BLaER1 treated with 17β-estradiol and CSF1 and Interleukin-3, amounts not matched to agents 10 nM and 100 nM (cell line): ENCODE measurements at regions not wholly inside any gene's neighbourhood (a gene's known extent, or its start where the extent isn't known, plus 50 kb on each side); places are given as distances from the start of the nearest gene placed in this dataset.

ENCODE experiments used
- H3K27ac ChIP-seq, 11 experiments: shearing (Covaris generic); formaldehyde crosslinking; 2 replicates each; pipeline ENCODE4 v1.8.1; 2022
- H3K27me3 ChIP-seq, 11 experiments: shearing (Covaris generic); formaldehyde crosslinking; 2 replicates each; pipeline ENCODE4 v1.8.1; 2022
- H3K36me3 ChIP-seq, 11 experiments: shearing (Covaris generic); formaldehyde crosslinking; 2 replicates each; pipeline ENCODE4 v1.8.1; 2022
- H3K4me1 ChIP-seq, 10 experiments: shearing (Covaris generic); formaldehyde crosslinking; 2 replicates each; pipeline ENCODE4 v1.8.1; 2022
- H3K4me2 ChIP-seq, 11 experiments: shearing (Covaris generic); formaldehyde crosslinking; 2 replicates each; pipeline ENCODE4 v1.8.1; 2022
- H3K4me3 ChIP-seq, 10 experiments: shearing (Covaris generic); formaldehyde crosslinking; 2 replicates each; pipeline ENCODE4 v1.8.1; 2022
- H3K9ac ChIP-seq, 11 experiments: shearing (Covaris generic); formaldehyde crosslinking; 2 replicates each; pipeline ENCODE4 v1.8.1; 2022
- H3K9me3 ChIP-seq, 11 experiments: shearing (Covaris generic); formaldehyde crosslinking; replicated peaks in 1 of 11; 2 replicates each; pipeline ENCODE4 v1.8.1; 2022
- H4K20me1 ChIP-seq, 11 experiments: shearing (Covaris generic); formaldehyde crosslinking; 2 replicates each; pipeline ENCODE4 v1.8.1; 2022
- Cebpa-rat ChIP-seq, 11 experiments: shearing (Covaris generic); IDR thresholded peaks; 2 replicates each; pipeline ENCODE4 v1.8.1; 2022

DNA sequence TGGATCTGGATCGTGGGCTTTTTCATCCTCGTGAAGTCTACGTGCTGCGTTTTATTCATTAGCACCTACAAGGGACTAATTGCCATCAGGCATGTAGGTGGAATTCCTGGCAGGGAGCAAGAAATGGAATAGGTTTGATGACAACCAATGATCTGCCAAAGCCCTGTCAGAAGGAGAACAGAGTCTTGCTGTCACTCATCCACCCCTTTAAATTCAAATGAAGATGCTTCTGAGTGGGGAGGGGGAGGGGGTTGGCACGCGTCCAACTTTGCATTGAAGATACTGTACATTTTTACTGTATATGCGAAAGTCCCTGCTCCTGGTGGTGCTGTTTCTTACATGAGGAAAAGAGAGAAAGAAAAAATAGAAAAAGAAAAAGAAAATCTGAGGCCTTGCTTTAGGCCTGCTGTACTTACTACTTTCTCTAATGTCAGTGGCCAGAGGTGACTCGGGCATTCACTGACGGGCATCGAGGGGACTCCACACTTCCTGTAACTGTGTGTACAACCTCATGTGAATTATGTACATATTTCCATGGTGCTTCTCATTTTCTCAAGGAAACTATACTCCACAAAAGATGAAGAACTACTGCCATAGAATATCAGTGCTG lies 569.1 kb downstream of the INHBA start:
- Histone ChIP-seq H3K9me3 (no peaks in the 10 kb centered on the region), H3K4me2 (peak overlapping the region in 2 of 11 experiments; percentile 1 to 40; a peak in 2 of 22 replicates), H3K9ac (no peak overlapping the region), H3K27ac (peak overlapping the region in 1 of 11 experiments; percentile 14; a peak in 1 of 22 replicates), H3K4me3 (no peak overlapping the region), H4K20me1 (no peaks in the 10 kb centered on the region; a peak in 1 of 22 replicates), H3K36me3 (no peaks in the 10 kb centered on the region), H3K4me1 (peaks cover 0 to 11% (median 0%) of the 10 kb centered on the region in 10 experiments; a peak in 4 of 20 replicates), H3K27me3 (no peaks in the 10 kb centered on the region)
- TF ChIP-seq Cebpa-rat (IDR thresholded peaks at IDR 0.05): no peak

- H3K27ac ChIP-seq: no peak overlapping the region
- no peak for TF ChIP-seq Cebpa-rat (IDR thresholded peaks at IDR 0.05)
Observed at GRCh38 chr7:41131956-41132355, 570.9 kb downstream of the INHBA start.

DNA sequence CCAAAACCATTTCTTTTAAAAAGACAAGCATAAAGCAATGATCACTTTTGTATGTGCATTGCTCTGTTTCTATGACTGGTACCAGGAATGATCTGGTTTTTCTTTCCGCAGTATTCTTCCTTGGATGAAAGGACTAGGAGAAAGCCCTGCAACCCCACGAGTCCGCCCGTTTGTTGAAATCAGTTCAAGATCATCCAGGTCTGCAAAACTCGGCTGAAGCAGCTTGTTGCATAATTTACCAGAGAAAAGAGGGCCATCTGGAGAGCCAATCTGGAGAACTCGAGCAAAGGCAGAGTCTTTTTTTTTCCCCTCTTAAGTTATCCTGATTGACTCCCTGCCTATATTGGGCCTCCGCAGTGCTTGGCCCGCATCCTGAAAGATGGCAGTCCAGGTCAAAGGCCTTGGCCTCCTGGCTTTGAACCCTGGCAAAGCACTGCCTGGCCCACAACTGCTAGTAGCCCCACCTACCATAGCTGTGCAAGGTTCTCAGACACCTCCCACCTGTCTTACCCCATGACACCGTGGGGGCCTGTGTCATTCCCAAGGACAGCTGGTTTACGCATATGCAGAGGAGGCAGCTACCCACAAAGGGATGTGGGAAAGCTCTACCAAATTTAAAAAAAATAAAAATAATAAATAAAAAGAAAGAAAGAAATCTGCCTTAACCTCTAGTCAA lies 572.2 kb downstream of the INHBA start:
- no peak overlapping the region for H3K9ac ChIP-seq
- H3K27me3 ChIP-seq: no peaks in the 10 kb centered on the region
- H4K20me1 ChIP-seq: no peaks in the 10 kb centered on the region; a peak in 1 of 22 replicates
- no peaks in the 10 kb centered on the region for H3K9me3 ChIP-seq
- H3K4me1 ChIP-seq: peaks cover 0 to 11% (median 0%) of the 10 kb centered on the region in 10 experiments; a peak in 4 of 20 replicates
- no peak overlapping the region for H3K4me3 ChIP-seq
- H3K4me2 ChIP-seq: no peak overlapping the region
- H3K36me3 ChIP-seq: no peaks in the 10 kb centered on the region
- no peak overlapping the region for H3K27ac ChIP-seq
- TF ChIP-seq Cebpa-rat (IDR thresholded peaks at IDR 0.05): no peak

More at GRCh38 chr7:41131956-41132355, 570.9 kb downstream of the INHBA start:
- Histone ChIP-seq H3K9ac (no peak overlapping the region), H3K27me3 (no peaks in the 10 kb centered on the region), H4K20me1 (no peaks in the 10 kb centered on the region; a peak in 1 of 22 replicates), H3K9me3 (no peaks in the 10 kb centered on the region), H3K36me3 (no peaks in the 10 kb centered on the region), H3K4me3 (no peak overlapping the region), H3K4me1 (peaks cover 0 to 11% (median 0%) of the 10 kb centered on the region in 10 experiments; a peak in 4 of 20 replicates), H3K4me2 (no peak overlapping the region)

- no peaks in the 10 kb centered on the region for H3K9me3 ChIP-seq
- no peaks in the 10 kb centered on the region; a peak in 1 of 22 replicates for H4K20me1 ChIP-seq
- no peak overlapping the region for H3K4me3 ChIP-seq
- H3K9ac ChIP-seq: no peak overlapping the region
- H3K27ac ChIP-seq: no peak overlapping the region; a peak in 1 of 22 replicates
- no peak overlapping the region for H3K4me2 ChIP-seq
- H3K27me3 ChIP-seq: no peaks in the 10 kb centered on the region
- no peaks in the 10 kb centered on the region for H3K36me3 ChIP-seq
- peaks cover 0 to 11% (median 0%) of the 10 kb centered on the region in 10 experiments; a peak in 4 of 20 replicates for H3K4me1 ChIP-seq
- TF ChIP-seq Cebpa-rat (IDR thresholded peaks at IDR 0.05): no peak
Observed at GRCh38 chr7:41130086-41130485, 572.8 kb downstream of the INHBA start.

- H3K4me1 ChIP-seq: no peaks in the 10 kb centered on the region
- H3K27me3 ChIP-seq: no peaks in the 10 kb centered on the region
- H3K4me2 ChIP-seq: no peak overlapping the region
- H3K9ac ChIP-seq: no peak overlapping the region
- no peaks in the 10 kb centered on the region for H3K9me3 ChIP-seq
- H3K27ac ChIP-seq: no peak overlapping the region
- H4K20me1 ChIP-seq: no peaks in the 10 kb centered on the region; a peak in 1 of 22 replicates
- no peak for TF ChIP-seq Cebpa-rat (IDR thresholded peaks at IDR 0.05)
- H3K36me3 ChIP-seq: no peaks in the 10 kb centered on the region
- no peak overlapping the region for H3K4me3 ChIP-seq
Observed at GRCh38 chr7:41125343-41125742, 577.5 kb downstream of the INHBA start.

- H3K4me2 ChIP-seq: no peak overlapping the region
- no peak overlapping the region for H3K4me3 ChIP-seq
- no peaks in the 10 kb centered on the region for H3K36me3 ChIP-seq
- no peak overlapping the region for H3K27ac ChIP-seq
- TF ChIP-seq Cebpa-rat (IDR thresholded peaks at IDR 0.05): no peak
- H3K9ac ChIP-seq: no peak overlapping the region
- H3K4me1 ChIP-seq: no peaks in the 10 kb centered on the region
- H3K9me3 ChIP-seq: no peaks in the 10 kb centered on the region
- no peaks in the 10 kb centered on the region for H4K20me1 ChIP-seq
- no peaks in the 10 kb centered on the region for H3K27me3 ChIP-seq
Observed at GRCh38 chr7:41122256-41122987, 580.5 kb downstream of the INHBA start.

- Histone ChIP-seq H4K20me1 (no peaks in the 10 kb centered on the region), H3K27me3 (no peaks in the 10 kb centered on the region), H3K4me3 (no peak overlapping the region), H3K4me1 (no peaks in the 10 kb centered on the region), H3K9ac (no peak overlapping the region), H3K4me2 (no peak overlapping the region), H3K36me3 (no peaks in the 10 kb centered on the region), H3K9me3 (no peaks in the 10 kb centered on the region), H3K27ac (no peak overlapping the region)
- no peak for TF ChIP-seq Cebpa-rat (IDR thresholded peaks at IDR 0.05)
Observed at GRCh38 chr7:41121228-41121627, 581.7 kb downstream of the INHBA start.

DNA sequence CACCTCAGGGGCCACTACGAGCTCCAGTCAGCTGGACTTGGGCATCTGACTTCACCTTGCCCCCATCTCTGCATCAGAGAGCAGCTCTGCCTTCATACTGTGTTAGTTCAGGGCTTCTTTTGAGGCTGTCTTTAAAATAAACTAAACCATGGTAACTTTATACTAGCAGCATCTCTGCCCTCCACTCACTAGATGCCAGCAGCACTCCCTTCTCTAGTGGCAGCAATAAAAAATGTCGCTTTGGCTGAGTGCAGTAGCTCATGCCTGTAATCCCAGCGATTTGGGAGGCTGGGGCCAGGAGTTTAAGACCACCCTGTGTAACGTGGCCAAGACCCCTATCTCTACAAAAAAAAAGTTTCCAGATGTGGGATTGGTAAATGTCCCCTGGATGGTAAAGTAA lies 584.4 kb downstream of the INHBA start:
- H4K20me1 ChIP-seq: no peaks in the 10 kb centered on the region
- H3K9me3 ChIP-seq: no peaks in the 10 kb centered on the region
- no peaks in the 10 kb centered on the region for H3K4me1 ChIP-seq
- H3K4me2 ChIP-seq: no peak overlapping the region
- TF ChIP-seq Cebpa-rat (IDR thresholded peaks at IDR 0.05): no peak
- H3K27ac ChIP-seq: no peak overlapping the region
- no peaks in the 10 kb centered on the region for H3K36me3 ChIP-seq
- no peaks in the 10 kb centered on the region for H3K27me3 ChIP-seq
- H3K9ac ChIP-seq: no peak overlapping the region
- H3K4me3 ChIP-seq: no peak overlapping the region

DNA sequence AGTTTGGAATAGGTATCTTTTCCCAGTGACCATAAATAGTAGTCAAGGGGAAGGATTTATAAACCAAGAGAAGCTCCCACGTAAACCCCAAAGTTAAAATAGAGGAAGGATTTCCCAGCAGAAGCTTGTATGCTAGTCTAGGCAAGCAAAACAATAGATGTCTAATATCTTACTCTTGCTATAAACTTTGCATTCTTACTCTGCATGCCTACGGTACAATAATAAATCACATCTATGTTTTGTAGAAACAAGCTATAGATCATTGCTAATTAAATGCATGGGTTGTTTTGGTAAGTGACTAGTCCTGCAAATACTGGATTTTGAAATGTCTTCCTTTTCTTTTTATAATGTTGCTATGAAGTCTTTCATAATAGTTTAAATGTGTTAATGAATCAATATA lies 585.5 kb downstream of the INHBA start:
- Histone ChIP-seq H3K27me3 (no peaks in the 10 kb centered on the region), H3K36me3 (no peaks in the 10 kb centered on the region), H3K4me3 (no peak overlapping the region), H3K4me2 (no peak overlapping the region), H3K4me1 (no peaks in the 10 kb centered on the region), H3K27ac (no peak overlapping the region), H3K9me3 (no peaks in the 10 kb centered on the region), H4K20me1 (no peaks in the 10 kb centered on the region), H3K9ac (no peak overlapping the region)
- TF ChIP-seq Cebpa-rat (IDR thresholded peaks at IDR 0.05): no peak
